Neuronal stem cell (in vitro differentiated cells): ENCODE measurements at regions not wholly inside any gene's neighbourhood (a gene's known extent, or its start where the extent isn't known, plus 50 kb on each side); places are given as distances from the start of the nearest gene placed in this dataset.
A peak's percentile ranks its signal among the peaks of the same experiment; 100 is the strongest.

Source experiments
- DNase-seq: peaks from one replicate; pipeline ENCODE4 v3.0.0-alpha.2; 2013; ENCODE audit warnings: low spot score
- H2AFZ ChIP-seq: one replicate; pipeline ENCODE4 v1.6.1; 2013; ENCODE audit warnings: mild to moderate bottlenecking, low read length, inconsistent platforms
- H2AK5ac ChIP-seq: 2 replicates; pipeline ENCODE4 v1.6.1; 2013; ENCODE audit warnings: low read depth, mild to moderate bottlenecking, inconsistent platforms, low read length, moderate library complexity, mixed read lengths
- H2BK120ac ChIP-seq: 2 replicates; pipeline ENCODE4 v1.6.1; 2013; ENCODE audit warnings: low read depth, mild to moderate bottlenecking, inconsistent platforms, low read length, moderate library complexity, mixed read lengths
- H2BK12ac ChIP-seq: one replicate; pipeline ENCODE4 v1.6.1; 2013; ENCODE audit warnings: low read length, inconsistent platforms
- H2BK15ac ChIP-seq: 2 replicates; pipeline ENCODE4 v1.6.1; 2013; ENCODE audit warnings: mild to moderate bottlenecking, low read length, inconsistent platforms, mixed read lengths
- H2BK5ac ChIP-seq: one replicate; pipeline ENCODE4 v1.6.1; 2013; ENCODE audit warnings: inconsistent platforms, mild to moderate bottlenecking, low read length, moderate library complexity
- H3K14ac ChIP-seq: one replicate; pipeline ENCODE4 v1.6.1; 2013; ENCODE audit warnings: low read length, inconsistent platforms
- H3K18ac ChIP-seq: 2 replicates; pipeline ENCODE4 v1.6.1; 2013; ENCODE audit warnings: low read length, inconsistent platforms
- H3K23ac ChIP-seq: 2 replicates; pipeline ENCODE4 v1.6.1; 2013; ENCODE audit warnings: low read depth, mild to moderate bottlenecking, mixed read lengths, low read length, inconsistent platforms; ENCODE audit not compliant: poor library complexity
- H3K27ac ChIP-seq: replicated peaks from 3 replicates; pipeline ENCODE4 v1.5.1; 2013; ENCODE audit warnings: low read length, inconsistent platforms
- H3K27me3 ChIP-seq, 3 experiments: 2 replicates each; pipeline ENCODE4 v1.6.1; 2013; ENCODE audit warnings: low read length in 3 of 3, mild to moderate bottlenecking in 2 of 3, inconsistent platforms in 1 of 3, low read depth in 1 of 3, mixed read lengths in 1 of 3, moderate library complexity in 1 of 3; ENCODE audit not compliant: control insufficient read depth in 3 of 3, insufficient read depth in 3 of 3
- H3K36me3 ChIP-seq, 2 donors: replicated peaks in 1 of 2; 2 replicates each; pipeline ENCODE4 v1.6.1; 2013; ENCODE audit warnings: low read length in 2 of 2; ENCODE audit not compliant: control insufficient read depth in 2 of 2, insufficient read depth in 2 of 2
- H3K4ac ChIP-seq: 2 replicates; pipeline ENCODE4 v1.6.1; 2013; ENCODE audit warnings: inconsistent platforms, mild to moderate bottlenecking, low read length, moderate library complexity
- H3K4me1 ChIP-seq, 2 donors: 1 replicate in 1 of 2; 2 replicates in 1 of 2; pipeline ENCODE4 v1.6.1; 2013; ENCODE audit warnings: low read length in 2 of 2, low read depth in 1 of 2; ENCODE audit not compliant: control insufficient read depth in 2 of 2, insufficient read depth in 1 of 2
- H3K4me2 ChIP-seq: one replicate; pipeline ENCODE4 v1.6.1; 2013; ENCODE audit warnings: mild to moderate bottlenecking, low read length, inconsistent platforms; ENCODE audit not compliant: insufficient read depth, poor library complexity, severe bottlenecking
- H3K4me3 ChIP-seq, 2 donors: 2 replicates each; pipeline ENCODE4 v1.5.1; 2013; ENCODE audit warnings: low read length in 2 of 2, mild to moderate bottlenecking in 2 of 2, inconsistent platforms in 1 of 2, moderate library complexity in 1 of 2
- H3K79me1 ChIP-seq: one replicate; pipeline ENCODE4 v1.6.1; 2013; ENCODE audit warnings: low read depth, mild to moderate bottlenecking, inconsistent platforms, low read length, moderate library complexity
- H3K9ac ChIP-seq: one replicate; pipeline ENCODE4 v1.6.1; 2013; ENCODE audit warnings: mild to moderate bottlenecking, low read depth, low read length, inconsistent platforms; ENCODE audit not compliant: poor library complexity
- H3K9me3 ChIP-seq, 2 donors: replicated peaks in 1 of 2; 2 replicates each; pipeline versions ENCODE3 to v1.6.1; 2013; ENCODE audit warnings: low read length in 2 of 2, mild to moderate bottlenecking in 2 of 2, inconsistent platforms in 1 of 2, low read depth in 1 of 2, mixed read lengths in 1 of 2, moderate library complexity in 1 of 2; ENCODE audit not compliant: control insufficient read depth in 2 of 2, insufficient read depth in 1 of 2
- H4K8ac ChIP-seq: one replicate; pipeline ENCODE4 v1.6.1; 2013; ENCODE audit warnings: low read depth, mild to moderate bottlenecking, inconsistent platforms, low read length, moderate library complexity
- H4K91ac ChIP-seq: one replicate; pipeline ENCODE4 v1.6.1; 2013; ENCODE audit warnings: low read length, low read depth, mild to moderate bottlenecking, inconsistent platforms; ENCODE audit not compliant: poor library complexity
- WGBS, 2 donors: extraction: QIAGEN DNeasy Blood & Tissue Kit; methylation state at CpG; one replicate each; pipeline ENCODE4 v1.1.7; 2013; ENCODE audit warnings: missing lambda C conversion rate in 2 of 2, mixed read lengths in 1 of 2; ENCODE audit not compliant: insufficient read length in 2 of 2, insufficient replicate concordance in 1 of 2; ENCODE audit errors: extremely low coverage in 2 of 2; 5-methylcytosine and 5-hydroxymethylcytosine counted together

DNA sequence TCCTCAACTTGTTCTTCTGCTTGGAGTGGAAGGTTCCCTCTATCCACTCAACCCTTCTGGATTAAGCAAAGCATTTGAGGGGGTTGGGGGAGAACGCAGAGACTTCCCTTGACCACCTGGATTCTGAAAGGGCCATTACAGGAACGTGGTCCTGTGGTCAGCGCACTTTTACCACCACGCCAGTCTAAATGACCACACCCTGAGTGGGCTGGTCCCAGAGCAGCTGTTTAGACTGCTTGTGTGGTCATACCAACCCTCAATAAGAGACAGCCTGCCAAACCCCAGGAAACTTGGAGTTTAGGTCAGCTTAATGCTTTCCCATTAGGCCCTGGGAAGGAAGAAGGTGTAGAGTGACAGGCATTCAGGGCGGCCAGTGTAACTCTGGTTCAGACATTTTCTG is 165.5 kb upstream of the ATP2B1 start:
- Histone ChIP-seq H3K27ac (peak overlapping the region; percentile 31), H3K4ac (no peak overlapping the region), H2BK12ac (peak overlapping the region; percentile 84), H4K8ac (no peak overlapping the region), H2AFZ (peak overlapping the region; percentile 71), H3K18ac (peak overlapping the region; percentile 71), H2BK5ac (peak overlapping the region; percentile 75), H3K79me1 (no peaks in the 10 kb centered on the region), H3K9me3 (peaks cover 0 to 4% of the 10 kb centered on the region in 2 donors), H2BK15ac (peak overlapping the region; percentile 79), H3K27me3 (no peaks in the 10 kb centered on the region), H2AK5ac (peak overlapping the region; percentile 94), H3K9ac (no peak overlapping the region), H3K4me3 (no peak overlapping the region), H3K36me3 (no peaks in the 10 kb centered on the region), H4K91ac (no peak overlapping the region), H2BK120ac (peak overlapping the region; percentile 3), H3K4me2 (no peak overlapping the region), H3K14ac (peak overlapping the region; percentile 71), H3K23ac (no peak overlapping the region), H3K4me1 (peaks cover 8% of the 10 kb centered on the region in 2 donors)
- DNase-seq = no peak
- WGBS, 2 donors = no CpG with 5 or more reads among the region's 5 CpGs

DNA sequence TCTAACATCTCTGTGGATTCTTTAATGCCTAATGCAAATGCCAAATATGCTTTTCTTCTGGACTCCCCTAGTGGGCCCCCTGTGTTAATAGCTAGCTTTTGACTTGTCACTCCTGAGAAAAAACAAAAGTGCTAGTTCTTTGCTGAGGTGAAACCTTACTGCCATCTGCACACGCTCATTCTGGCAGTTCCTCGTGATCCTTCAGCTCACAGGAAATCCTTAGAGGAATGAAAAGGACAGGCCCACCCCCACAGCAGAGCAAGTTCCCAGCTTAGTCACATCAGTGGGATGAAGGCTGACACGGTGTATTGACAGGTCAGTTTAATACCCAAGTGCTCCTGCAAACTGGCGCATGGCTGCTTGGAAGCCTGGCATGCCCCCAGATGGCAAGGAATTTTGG is 165.1 kb upstream of the ATP2B1 start:
- DNase-seq = no peak
- H3K27ac ChIP-seq = peak overlapping the region; percentile 31

GRCh38 chr12:89872922-89873630 is 164.4 kb upstream of the ATP2B1 start:
- Histone ChIP-seq H3K9ac (no peak overlapping the region), H2BK15ac (no peak overlapping the region), H3K4ac (no peak overlapping the region), H3K4me1 (peaks cover 8% of the 10 kb centered on the region in 2 donors), H3K79me1 (no peaks in the 10 kb centered on the region), H3K4me3 (no peak overlapping the region), H3K18ac (no peak overlapping the region), H3K14ac (no peak overlapping the region), H4K8ac (no peak overlapping the region), H2AK5ac (no peak overlapping the region), H3K4me2 (no peak overlapping the region), H3K27me3 (no peaks in the 10 kb centered on the region), H3K23ac (no peak overlapping the region), H2BK12ac (no peak overlapping the region), H2BK5ac (no peak overlapping the region), H3K27ac (no peak overlapping the region), H2AFZ (no peak overlapping the region), H3K36me3 (no peaks in the 10 kb centered on the region), H3K9me3 (peaks cover 0 to 4% of the 10 kb centered on the region in 2 donors), H4K91ac (no peak overlapping the region), H2BK120ac (no peak overlapping the region)
- no CpG with 5 or more reads among the region's 6 CpGs for whole genome bisulfite sequencing, 2 donors
- DNase-seq = no peak

More for the DNA sequence above, 165.1 kb upstream of the ATP2B1 start:
- no CpG with 5 or more reads among the region's 4 CpGs for WGBS, 2 donors
- Histone ChIP-seq H3K9me3 (peaks cover 0 to 4% of the 10 kb centered on the region in 2 donors), H3K23ac (no peak overlapping the region), H3K4me2 (no peak overlapping the region), H3K14ac (peak overlapping the region; percentile 71), H2AK5ac (peak overlapping the region; percentile 94), H2BK120ac (peak overlapping the region; percentile 3), H4K91ac (no peak overlapping the region), H3K18ac (peak overlapping the region; percentile 71), H3K4me1 (peaks cover 8% of the 10 kb centered on the region in 2 donors), H2BK5ac (peak overlapping the region; percentile 75), H3K36me3 (no peaks in the 10 kb centered on the region), H3K4me3 (no peak overlapping the region), H3K4ac (no peak overlapping the region), H2BK12ac (peak overlapping the region; percentile 84), H3K27me3 (no peaks in the 10 kb centered on the region), H2BK15ac (peak overlapping the region; percentile 79), H3K9ac (no peak overlapping the region), H4K8ac (peak overlapping the region; percentile 65), H2AFZ (peak overlapping the region; percentile 71), H3K79me1 (no peaks in the 10 kb centered on the region)

DNA sequence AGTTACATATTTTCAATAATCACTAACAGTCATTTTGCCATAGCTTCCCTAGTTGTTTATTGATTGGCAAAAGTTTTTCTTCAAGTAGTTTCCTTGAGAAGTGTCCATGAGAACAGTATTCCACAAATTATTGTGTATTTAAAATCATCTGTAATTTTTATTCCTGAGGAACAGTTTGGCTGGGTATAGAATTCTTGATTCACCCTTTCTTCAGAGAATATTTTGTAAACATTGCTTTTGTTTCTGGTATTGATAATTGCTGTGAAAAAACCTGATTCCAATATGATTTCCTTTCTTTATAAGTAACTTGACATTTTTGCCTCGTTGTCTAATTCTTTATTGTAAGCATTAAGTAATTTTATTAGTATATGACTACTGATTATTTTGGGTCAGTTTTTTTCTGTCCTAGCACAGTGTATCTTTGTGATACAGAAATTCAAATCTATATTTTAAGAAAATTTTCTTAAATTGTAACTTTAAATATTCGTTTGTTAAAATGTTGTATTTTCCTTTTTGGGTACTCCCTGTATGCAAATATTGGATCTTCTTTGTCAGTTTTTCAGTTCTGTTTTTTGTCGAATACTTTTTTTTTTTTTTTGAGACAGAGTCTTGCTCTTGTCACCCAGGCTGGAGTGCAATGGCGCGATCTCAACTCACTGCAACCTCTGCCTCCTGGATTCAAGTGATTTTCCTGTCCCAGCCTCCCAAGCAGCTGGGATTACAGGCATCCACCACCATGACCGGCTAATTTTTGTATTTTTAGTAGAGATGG is 162.0 kb upstream of the ATP2B1 start:
- H2BK15ac ChIP-seq = no peak overlapping the region
- H3K18ac ChIP-seq = no peak overlapping the region
- no peak overlapping the region for H3K4me3 ChIP-seq
- H3K4ac ChIP-seq = no peak overlapping the region
- H3K36me3 ChIP-seq = no peaks in the 10 kb centered on the region
- peaks cover 8% of the 10 kb centered on the region in 2 donors for H3K4me1 ChIP-seq
- DNase-seq = no peak
- peaks cover 0 to 4% of the 10 kb centered on the region in 2 donors for H3K9me3 ChIP-seq
- H3K27ac ChIP-seq = no peak overlapping the region
- no peaks in the 10 kb centered on the region for H3K79me1 ChIP-seq
- H3K4me2 ChIP-seq = no peak overlapping the region
- H2BK5ac ChIP-seq = no peak overlapping the region
- H3K14ac ChIP-seq = no peak overlapping the region
- no CpG with 5 or more reads among the region's 6 CpGs for WGBS, 2 donors
- H2BK120ac ChIP-seq = no peak overlapping the region
- H3K9ac ChIP-seq = no peak overlapping the region
- H2BK12ac ChIP-seq = no peak overlapping the region
- H4K91ac ChIP-seq = no peak overlapping the region
- H3K23ac ChIP-seq = no peak overlapping the region
- no peaks in the 10 kb centered on the region for H3K27me3 ChIP-seq
- H4K8ac ChIP-seq = no peak overlapping the region
- no peak overlapping the region for H2AFZ ChIP-seq
- no peak overlapping the region for H2AK5ac ChIP-seq
